ENCODE measurements at regions not wholly inside any gene's neighbourhood (a gene's known extent, or its start where the extent isn't known, plus 50 kb on each side); places are given as distances from the start of the nearest gene placed in this dataset.

GRCh38 chr6:80728830-80729229, 622.4 kb downstream of the BCKDHB start:
- Histone ChIP-seq H3K4me2 (ENCODE audit: low read length) (no peak overlapping the region), H4K20me1 (ENCODE audit: control insufficient read depth, insufficient read depth, low read depth, low read length) (no peaks in the 10 kb centered on the region), H3K27me3 (ENCODE audit: control insufficient read depth, low read length) (no peaks in the 10 kb centered on the region), H3K4me1 (ENCODE audit: control insufficient read depth, low read length) (no peaks in the 10 kb centered on the region), H3K9me2 (replicated peaks; ENCODE audit: control insufficient read depth, low read length) (no peaks in the 10 kb centered on the region), H3K79me2 (ENCODE audit: control insufficient read depth, low read length) (no peaks in the 10 kb centered on the region), H3F3A (ENCODE audit: control insufficient read depth, insufficient read depth) (no peaks in the 10 kb centered on the region), H3K9me3 (ENCODE audit: control insufficient read depth, insufficient read depth, low read length) (no peaks in the 10 kb centered on the region), H3K27ac (ENCODE audit: low read depth, low read length) (no peak overlapping the region), H3K36me3 (ENCODE audit: control insufficient read depth, low read length) (no peaks in the 10 kb centered on the region), H3K4me3 (ENCODE audit: low read length) (no peak overlapping the region)
- no peak for TF ChIP-seq EZH2phosphoT487 (IDR thresholded peaks at IDR 0.05; ENCODE audit: borderline replicate concordance, low read length)
- TF ChIP-seq, protein P1, sequence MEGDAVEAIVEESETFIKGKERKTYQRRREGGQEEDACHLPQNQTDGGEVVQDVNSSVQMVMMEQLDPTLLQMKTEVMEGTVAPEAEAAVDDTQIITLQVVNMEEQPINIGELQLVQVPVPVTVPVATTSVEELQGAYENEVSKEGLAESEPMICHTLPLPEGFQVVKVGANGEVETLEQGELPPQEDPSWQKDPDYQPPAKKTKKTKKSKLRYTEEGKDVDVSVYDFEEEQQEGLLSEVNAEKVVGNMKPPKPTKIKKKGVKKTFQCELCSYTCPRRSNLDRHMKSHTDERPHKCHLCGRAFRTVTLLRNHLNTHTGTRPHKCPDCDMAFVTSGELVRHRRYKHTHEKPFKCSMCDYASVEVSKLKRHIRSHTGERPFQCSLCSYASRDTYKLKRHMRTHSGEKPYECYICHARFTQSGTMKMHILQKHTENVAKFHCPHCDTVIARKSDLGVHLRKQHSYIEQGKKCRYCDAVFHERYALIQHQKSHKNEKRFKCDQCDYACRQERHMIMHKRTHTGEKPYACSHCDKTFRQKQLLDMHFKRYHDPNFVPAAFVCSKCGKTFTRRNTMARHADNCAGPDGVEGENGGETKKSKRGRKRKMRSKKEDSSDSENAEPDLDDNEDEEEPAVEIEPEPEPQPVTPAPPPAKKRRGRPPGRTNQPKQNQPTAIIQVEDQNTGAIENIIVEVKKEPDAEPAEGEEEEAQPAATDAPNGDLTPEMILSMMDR (IDR thresholded peaks at IDR 0.05; ENCODE audit: low read depth, low read length, poor library complexity, severe bottlenecking) = no peak

DNA sequence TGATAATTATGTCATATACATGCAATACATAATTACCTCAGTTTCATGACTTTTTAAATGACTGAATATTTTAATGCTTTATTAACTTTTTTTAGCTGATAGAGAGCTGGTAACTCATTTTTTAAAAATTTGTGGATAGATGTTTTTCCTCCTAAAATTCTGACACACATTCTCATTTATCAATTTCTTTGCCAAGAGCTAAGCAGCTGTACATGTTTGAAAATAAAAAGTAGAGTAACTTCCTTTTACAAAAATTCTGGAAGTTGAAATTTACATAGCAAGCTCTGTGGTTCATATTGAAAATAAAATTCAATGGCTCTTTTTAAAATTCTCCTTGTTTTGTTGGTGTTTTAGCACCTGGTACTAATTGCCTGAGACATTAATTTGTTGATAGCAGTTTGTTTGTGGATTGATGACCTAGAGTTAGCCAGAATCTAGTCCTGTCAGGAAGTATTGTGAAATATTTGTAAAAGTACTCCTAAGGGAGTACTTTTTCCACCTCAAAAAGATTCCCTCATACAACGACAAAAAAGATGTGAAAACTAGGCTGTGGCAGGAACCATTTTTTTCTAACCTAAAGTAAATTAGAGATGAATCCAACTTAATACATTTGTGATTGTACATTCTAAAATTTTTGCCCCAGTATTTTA, 621.8 kb downstream of the BCKDHB start:
- H3K27me3 ChIP-seq (ENCODE audit: control insufficient read depth, low read length) = no peaks in the 10 kb centered on the region
- H3K4me1 ChIP-seq (ENCODE audit: control insufficient read depth, low read length) = no peaks in the 10 kb centered on the region
- H3K9me3 ChIP-seq (ENCODE audit: control insufficient read depth, insufficient read depth, low read length) = no peaks in the 10 kb centered on the region
- H3K27ac ChIP-seq (ENCODE audit: low read depth, low read length) = no peak overlapping the region
- no peak for TF ChIP-seq EZH2phosphoT487 (IDR thresholded peaks at IDR 0.05; ENCODE audit: borderline replicate concordance, low read length)
- TF ChIP-seq, protein P1 (IDR thresholded peaks at IDR 0.05; ENCODE audit: low read depth, low read length, poor library complexity, severe bottlenecking) = no peak
- no peaks in the 10 kb centered on the region for H4K20me1 ChIP-seq (ENCODE audit: control insufficient read depth, insufficient read depth, low read depth, low read length)
- no peaks in the 10 kb centered on the region for H3K79me2 ChIP-seq (ENCODE audit: control insufficient read depth, low read length)
- H3K4me2 ChIP-seq (ENCODE audit: low read length) = no peak overlapping the region
- H3F3A ChIP-seq (ENCODE audit: control insufficient read depth, insufficient read depth) = no peaks in the 10 kb centered on the region
- no peaks in the 10 kb centered on the region for H3K36me3 ChIP-seq (ENCODE audit: control insufficient read depth, low read length)
- no peak overlapping the region for H3K4me3 ChIP-seq (ENCODE audit: low read length)
- no peaks in the 10 kb centered on the region for H3K9me2 ChIP-seq (replicated peaks; ENCODE audit: control insufficient read depth, low read length)

DNA sequence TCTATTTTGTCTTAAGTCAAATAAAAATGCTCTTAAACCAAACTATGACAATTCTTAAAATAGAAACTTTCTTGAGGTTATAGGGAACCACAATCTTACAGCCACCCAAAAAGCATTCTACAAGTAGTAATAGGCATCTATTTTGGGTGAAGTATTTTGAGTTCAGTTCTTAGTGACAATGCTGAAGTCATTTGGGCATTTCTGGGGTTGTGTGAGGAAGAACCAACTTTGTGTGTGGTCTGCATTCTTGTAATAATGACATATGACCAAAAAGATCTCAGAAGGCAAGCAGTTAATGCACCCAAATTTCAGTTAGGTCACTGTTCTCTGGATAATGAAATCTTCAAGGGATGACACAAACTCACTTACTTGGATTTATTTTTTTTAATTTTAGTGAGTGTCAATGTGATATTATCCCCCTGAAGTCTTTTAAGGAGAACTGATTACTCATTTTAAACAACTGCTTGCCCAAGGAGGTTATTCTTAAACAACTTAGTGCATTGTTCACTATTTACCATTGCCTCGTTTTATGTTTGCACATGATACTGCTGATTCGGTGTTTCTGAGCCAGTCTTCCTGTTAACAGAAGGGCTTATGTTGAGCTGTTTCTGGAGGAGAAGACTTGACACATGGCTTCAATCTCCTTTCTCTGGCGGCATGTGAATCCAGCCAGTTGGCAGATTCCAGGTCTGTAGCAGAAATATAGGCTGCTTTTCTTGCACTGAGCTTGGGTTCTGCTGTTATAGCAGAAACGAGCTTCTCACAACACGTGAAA, 618.9 kb downstream of the BCKDHB start:
- H3K4me3 ChIP-seq (ENCODE audit: low read length) = no peak overlapping the region
- H3K79me2 ChIP-seq (ENCODE audit: control insufficient read depth, low read length) = no peaks in the 10 kb centered on the region
- no peaks in the 10 kb centered on the region for H3K4me1 ChIP-seq (ENCODE audit: control insufficient read depth, low read length)
- H3K36me3 ChIP-seq (ENCODE audit: control insufficient read depth, low read length) = no peaks in the 10 kb centered on the region
- H3K27ac ChIP-seq (ENCODE audit: low read depth, low read length) = no peak overlapping the region
- no peaks in the 10 kb centered on the region; the same call in 1 of the 2 replicates for H3K9me3 ChIP-seq (ENCODE audit: control insufficient read depth, insufficient read depth, low read length)
- H3K27me3 ChIP-seq (ENCODE audit: control insufficient read depth, low read length) = no peaks in the 10 kb centered on the region
- H4K20me1 ChIP-seq (ENCODE audit: control insufficient read depth, insufficient read depth, low read depth, low read length) = no peaks in the 10 kb centered on the region
- H3K9me2 ChIP-seq (replicated peaks; ENCODE audit: control insufficient read depth, low read length) = no peaks in the 10 kb centered on the region
- no peak for TF ChIP-seq EZH2phosphoT487 (IDR thresholded peaks at IDR 0.05; ENCODE audit: borderline replicate concordance, low read length)
- TF ChIP-seq, protein P1 (IDR thresholded peaks at IDR 0.05; ENCODE audit: low read depth, low read length, poor library complexity, severe bottlenecking) = no peak
- no peaks in the 10 kb centered on the region for H3F3A ChIP-seq (ENCODE audit: control insufficient read depth, insufficient read depth)
- no peak overlapping the region for H3K4me2 ChIP-seq (ENCODE audit: low read length)

All from DOHH2 (cell line).